CD14-positive monocyte (primary cell): ENCODE measurements at regions not wholly inside any gene's neighbourhood (a gene's known extent, or its start where the extent isn't known, plus 50 kb on each side); places are given as distances from the start of the nearest gene placed in this dataset.

Experiments used
- DNase-seq, 3 donors: peaks; one replicate each; pipeline ENCODE4 v3.0.0-alpha.2; 2011 to 2022
- H2AFZ ChIP-seq: 2 replicates; pipeline ENCODE4 v1.6.0; 2012; ENCODE audit warnings: mild to moderate bottlenecking, low read depth, low read length, inconsistent platforms; ENCODE audit not compliant: insufficient read depth, poor library complexity, severe bottlenecking
- H3K27ac ChIP-seq, 2 donors: 1 replicate in 1 of 2; 2 replicates in 1 of 2; pipeline ENCODE4 v1.5.1; 2012 to 2013; ENCODE audit warnings: low read length in 2 of 2, control low read depth in 1 of 2, inconsistent platforms in 1 of 2, low read depth in 1 of 2, mild to moderate bottlenecking in 1 of 2
- H3K27me3 ChIP-seq, 2 donors: one replicate each; pipeline versions ENCODE4 v1.6.0 to v1.6.1; 2011 to 2013; ENCODE audit warnings: low read length in 2 of 2; ENCODE audit not compliant: control insufficient read depth in 2 of 2, insufficient read depth in 2 of 2
- H3K36me3 ChIP-seq, 2 donors: replicated peaks in 1 of 2; 1 replicate in 1 of 2; 2 replicates in 1 of 2; pipeline versions ENCODE4 v1.5.1 to v1.6.1; 2012 to 2013; ENCODE audit warnings: low read length in 2 of 2, control low read depth in 1 of 2, inconsistent platforms in 1 of 2, mild to moderate bottlenecking in 1 of 2; ENCODE audit not compliant: insufficient read depth in 2 of 2, control insufficient read depth in 1 of 2
- H3K4me1 ChIP-seq, 2 donors: 1 replicate in 1 of 2; 2 replicates in 1 of 2; pipeline versions ENCODE4 v1.5.1 to v1.6.1; 2012 to 2013; ENCODE audit warnings: low read length in 2 of 2, control low read depth in 1 of 2, inconsistent platforms in 1 of 2, mild to moderate bottlenecking in 1 of 2, moderate library complexity in 1 of 2; ENCODE audit not compliant: insufficient read depth in 2 of 2, control insufficient read depth in 1 of 2
- H3K4me2 ChIP-seq: replicated peaks from 2 replicates; pipeline ENCODE3; 2012; ENCODE audit warnings: low read length, moderate library complexity, mild to moderate bottlenecking; ENCODE audit not compliant: poor library complexity, severe bottlenecking; ENCODE audit errors: extremely low read depth
- H3K4me3 ChIP-seq, 3 experiments: fragments of 200-600 bp in 1 of 3; sonication (generic) in 1 of 3; replicated peaks in 1 of 3; 1 replicate in 2 of 3; 2 replicates in 1 of 3; pipeline ENCODE4 v1.5.1; 2011 to 2013; ENCODE audit warnings: low read length in 3 of 3, mild to moderate bottlenecking in 3 of 3, control low read depth in 2 of 3, low read depth in 2 of 3, inconsistent platforms in 1 of 3, moderate library complexity in 1 of 3
- H3K79me2 ChIP-seq: 2 replicates; pipeline ENCODE4 v1.6.0; 2012; ENCODE audit warnings: mild to moderate bottlenecking, control low read depth, inconsistent platforms, low read length, moderate library complexity; ENCODE audit not compliant: insufficient read depth
- H3K9ac ChIP-seq: 2 replicates; pipeline ENCODE4 v1.6.0; 2017; ENCODE audit warnings: low read length, mild to moderate bottlenecking; ENCODE audit not compliant: insufficient read depth, poor library complexity, severe bottlenecking
- H3K9me3 ChIP-seq, 2 donors: replicated peaks in 1 of 2; 1 replicate in 1 of 2; 2 replicates in 1 of 2; pipeline versions ENCODE4 v1.5.1 to v1.6.1; 2012 to 2013; ENCODE audit warnings: low read length in 2 of 2, control low read depth in 1 of 2; ENCODE audit not compliant: control insufficient read depth in 1 of 2, insufficient read depth in 1 of 2
- H4K20me1 ChIP-seq: 2 replicates; pipeline ENCODE4 v1.6.0; 2012; ENCODE audit warnings: mild to moderate bottlenecking, low read length, control low read depth, moderate library complexity; ENCODE audit not compliant: insufficient read depth
- H3K27ac Mint-ChIP-seq, 7 donors: one replicate each; pipeline ENCODE4 v1.8.0; 2020; ENCODE audit warnings: mild to moderate bottlenecking in 7 of 7, mixed read lengths in 7 of 7, moderate library complexity in 6 of 7, inconsistent platforms in 2 of 7
- H3K27me3 Mint-ChIP-seq, 3 donors: one replicate each; pipeline ENCODE4 v1.8.0; 2021 to 2022; ENCODE audit warnings: low read depth in 3 of 3, mild to moderate bottlenecking in 3 of 3, mixed read lengths in 3 of 3, moderate library complexity in 3 of 3, inconsistent platforms in 1 of 3
- H3K36me3 Mint-ChIP-seq, 2 donors: one replicate each; pipeline ENCODE4 v1.8.0; 2020; ENCODE audit warnings: mixed read lengths in 2 of 2, inconsistent platforms in 1 of 2, mild to moderate bottlenecking in 1 of 2
- H3K4me1 Mint-ChIP-seq: one replicate; pipeline ENCODE4 v1.8.0; 2020; ENCODE audit warnings: mild to moderate bottlenecking, mixed read lengths
- H3K4me3 Mint-ChIP-seq, 2 donors: one replicate each; pipeline ENCODE4 v1.8.0; 2020; ENCODE audit warnings: mild to moderate bottlenecking in 2 of 2, mixed read lengths in 2 of 2, moderate library complexity in 1 of 2
- H3K9me3 Mint-ChIP-seq, 7 donors: one replicate each; pipeline ENCODE4 v1.8.0; 2020 to 2022; ENCODE audit warnings: mixed read lengths in 7 of 7, mild to moderate bottlenecking in 6 of 7, moderate library complexity in 6 of 7, inconsistent platforms in 2 of 7
- CTCF ChIP-seq: fragments of 200-600 bp; IDR thresholded peaks from one replicate; pipeline ENCODE4 v1.8.0; 2022; ENCODE audit warnings: antibody characterized with exemption, mild to moderate bottlenecking
- WGBS: methylation state at CpG from one replicate; pipeline ENCODE4 v1.1.5; 2013; ENCODE audit warnings: missing lambda C conversion rate; ENCODE audit not compliant: insufficient coverage; 5-methylcytosine and 5-hydroxymethylcytosine counted together
- intact Hi-C, 2 donors: fragments of 100-400 bp; cut with micrococcal nuclease; formaldehyde crosslinking; loops; one replicate each; pipeline versions ENCODE4 v1.15.0 to v1.15.1; 2023

- H3K27ac ChIP-seq, result no peak overlapping the region
- intact Hi-C loops, result no loop called here
- H3K9me3 ChIP-seq, result no peaks in the 10 kb centered on the region
- H3K4me1 ChIP-seq, result no peaks in the 10 kb centered on the region
- no peak overlapping the region for H3K4me3 ChIP-seq
- H3K27me3 ChIP-seq, result no peaks in the 10 kb centered on the region
- no CpG with 5 or more reads among the region's 2 CpGs for WGBS
- no peak overlapping the region for H2AFZ ChIP-seq
- Mint-ChIP-seq H3K9me3 (peaks cover 0 to 7% (median 3%) of the 10 kb centered on the region in 7 donors), H3K4me1 (no peaks in the 10 kb centered on the region), H3K4me3 (no peak overlapping the region), H3K27ac (no peak overlapping the region), H3K36me3 (no peaks in the 10 kb centered on the region), H3K27me3 (no peaks in the 10 kb centered on the region)
- no peak overlapping the region for H3K4me2 ChIP-seq
- DNase-seq, result no peak
- H3K36me3 ChIP-seq, result no peaks in the 10 kb centered on the region
- H3K9ac ChIP-seq, result no peak overlapping the region
- no peak for TF ChIP-seq CTCF
- no peaks in the 10 kb centered on the region for H4K20me1 ChIP-seq
- no peaks in the 10 kb centered on the region for H3K79me2 ChIP-seq
Observed at GRCh38 chr9:29769019-29769418, 2195.7 kb upstream of the C9orf72 start.

GRCh38 chr9:29773676-29774075 is 2200.4 kb upstream of the C9orf72 start:
- no peaks in the 10 kb centered on the region for H4K20me1 ChIP-seq
- H3K4me1 Mint-ChIP-seq, result no peaks in the 10 kb centered on the region
- no peak overlapping the region for H3K4me3 Mint-ChIP-seq
- H3K36me3 Mint-ChIP-seq, result no peaks in the 10 kb centered on the region
- no peak overlapping the region for H3K9ac ChIP-seq
- H3K36me3 ChIP-seq, result no peaks in the 10 kb centered on the region
- no peak for TF ChIP-seq CTCF
- H3K27ac ChIP-seq, result no peak overlapping the region
- H3K27me3 Mint-ChIP-seq, result no peaks in the 10 kb centered on the region
- peaks cover 0 to 3% of the 10 kb centered on the region in 2 donors for H3K9me3 ChIP-seq
- H3K9me3 Mint-ChIP-seq, result peaks cover 0 to 15% (median 1%) of the 10 kb centered on the region in 7 donors
- DNase-seq, result peak in 1 of 3 donors; percentile 4
- H3K27ac Mint-ChIP-seq, result no peak overlapping the region
- no peaks in the 10 kb centered on the region for H3K27me3 ChIP-seq
- H3K4me2 ChIP-seq, result no peak overlapping the region
- intact Hi-C loops, result no loop called here
- no peaks in the 10 kb centered on the region for H3K4me1 ChIP-seq
- H3K4me3 ChIP-seq, result no peak overlapping the region
- no peak overlapping the region for H2AFZ ChIP-seq
- no peaks in the 10 kb centered on the region for H3K79me2 ChIP-seq
